ENCODE measurements at regions not wholly inside any gene's neighbourhood (a gene's known extent, or its start where the extent isn't known, plus 50 kb on each side); places are given as distances from the start of the nearest gene placed in this dataset.
"Not testable (repeated sequence)": the region's sequence is repeated elsewhere in the genome, so short reads cannot be mapped to it uniquely, and the experiment has no call there.

DNA sequence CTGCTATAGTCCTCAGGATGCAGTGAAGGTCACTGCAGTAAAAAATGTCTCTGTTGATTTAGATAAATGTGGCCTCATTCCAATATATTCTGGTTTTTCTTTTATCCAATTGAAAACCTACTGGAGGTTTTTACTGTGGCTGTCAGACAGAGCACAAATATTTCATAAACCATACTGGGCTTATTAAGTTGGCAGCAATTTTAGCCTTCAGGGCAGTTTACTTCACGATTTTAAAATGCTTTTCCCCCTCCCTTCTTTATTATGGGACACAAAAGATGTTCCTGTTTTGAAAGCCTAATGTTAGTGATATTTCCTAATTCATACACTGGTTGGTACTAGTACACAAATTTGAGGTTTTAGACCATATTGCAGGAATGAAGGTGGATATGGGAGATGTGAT lies 939.4 kb downstream of the C4orf33 start:
- DNase-seq, result no peak
- intact Hi-C loops (cut with DNase I; ENCODE audit: low total_unique reads), result no loop called here
- H3K4me1 ChIP-seq, result no peaks in the 10 kb centered on the region
- H3K4me3 ChIP-seq, result no peak overlapping the region
- no peaks in the 10 kb centered on the region for H3K36me3 ChIP-seq (ENCODE audit: low read depth, missing control alignments)
- no peaks in the 10 kb centered on the region for H3K9me3 ChIP-seq
- no peak overlapping the region for H3K27ac ChIP-seq
- no peak for TF ChIP-seq POLR2A (IDR thresholded peaks at IDR 0.05)
- TF ChIP-seq, protein P1, sequence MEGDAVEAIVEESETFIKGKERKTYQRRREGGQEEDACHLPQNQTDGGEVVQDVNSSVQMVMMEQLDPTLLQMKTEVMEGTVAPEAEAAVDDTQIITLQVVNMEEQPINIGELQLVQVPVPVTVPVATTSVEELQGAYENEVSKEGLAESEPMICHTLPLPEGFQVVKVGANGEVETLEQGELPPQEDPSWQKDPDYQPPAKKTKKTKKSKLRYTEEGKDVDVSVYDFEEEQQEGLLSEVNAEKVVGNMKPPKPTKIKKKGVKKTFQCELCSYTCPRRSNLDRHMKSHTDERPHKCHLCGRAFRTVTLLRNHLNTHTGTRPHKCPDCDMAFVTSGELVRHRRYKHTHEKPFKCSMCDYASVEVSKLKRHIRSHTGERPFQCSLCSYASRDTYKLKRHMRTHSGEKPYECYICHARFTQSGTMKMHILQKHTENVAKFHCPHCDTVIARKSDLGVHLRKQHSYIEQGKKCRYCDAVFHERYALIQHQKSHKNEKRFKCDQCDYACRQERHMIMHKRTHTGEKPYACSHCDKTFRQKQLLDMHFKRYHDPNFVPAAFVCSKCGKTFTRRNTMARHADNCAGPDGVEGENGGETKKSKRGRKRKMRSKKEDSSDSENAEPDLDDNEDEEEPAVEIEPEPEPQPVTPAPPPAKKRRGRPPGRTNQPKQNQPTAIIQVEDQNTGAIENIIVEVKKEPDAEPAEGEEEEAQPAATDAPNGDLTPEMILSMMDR (IDR thresholded peaks at IDR 0.05), result no peak
- H3K27me3 ChIP-seq, result no peaks in the 10 kb centered on the region
- 21 to 25% methylated on average over 1 of the region's 1 CpG for WGBS, 2 donors

DNA sequence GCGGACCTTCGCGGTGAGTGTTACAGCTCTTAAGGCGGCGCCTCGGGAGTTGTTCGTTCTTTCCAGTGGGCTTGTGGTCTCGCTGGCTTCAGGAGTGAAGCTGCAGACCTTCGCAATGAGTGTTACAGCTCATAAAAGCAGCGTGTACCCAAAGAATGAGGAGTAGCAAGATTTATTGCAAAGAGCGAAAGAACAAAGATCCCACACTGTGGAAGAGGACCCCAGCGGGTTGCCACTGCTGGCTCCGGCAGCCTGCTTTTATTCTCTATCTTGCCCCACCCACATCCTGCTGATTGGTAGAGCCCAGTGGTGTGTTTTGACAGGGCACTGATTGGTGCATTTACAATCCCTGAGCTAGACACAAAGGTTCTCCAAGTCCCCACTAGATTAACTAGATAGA lies 941.9 kb downstream of the C4orf33 start:
- H3K9me3 ChIP-seq; H3K36me3 ChIP-seq (ENCODE audit: low read depth, missing control alignments); H3K27ac ChIP-seq; H3K4me1 ChIP-seq; H3K27me3 ChIP-seq; intact Hi-C loops (cut with DNase I; ENCODE audit: low total_unique reads): not testable (repeated sequence)
- peak; percentile 25 for DNase-seq
- H3K4me3 ChIP-seq, result peak overlapping the region in 1 of 2 donors; percentile 48
- 60 to 83% methylated on average over 13 of the region's 13 CpGs for WGBS, 2 donors

DNA sequence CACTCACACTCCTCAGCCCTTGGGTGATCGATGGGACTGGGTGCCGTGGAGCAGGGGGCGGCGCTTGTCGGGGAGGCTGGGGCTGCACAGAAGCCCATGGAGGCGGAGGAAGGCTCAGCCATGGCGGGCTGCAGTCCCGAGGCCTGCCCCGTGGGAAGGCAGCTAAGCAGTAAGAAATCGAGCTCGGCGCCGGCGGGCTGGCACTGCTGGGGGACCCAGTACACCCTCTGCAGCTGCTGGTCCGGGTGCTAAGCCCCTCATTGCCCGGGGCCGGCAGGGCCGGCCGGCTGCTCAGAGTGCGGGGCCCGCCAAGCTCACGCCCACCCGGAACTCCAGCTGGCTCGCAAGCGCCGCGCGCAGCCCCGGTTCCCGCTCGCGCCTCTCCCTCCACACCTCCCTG lies 942.6 kb downstream of the C4orf33 start:
- H3K27ac ChIP-seq; H3K9me3 ChIP-seq; H3K27me3 ChIP-seq; intact Hi-C loops (cut with DNase I; ENCODE audit: low total_unique reads); H3K4me1 ChIP-seq; H3K36me3 ChIP-seq (ENCODE audit: low read depth, missing control alignments); DNase-seq: not testable (repeated sequence)
- 67% methylated on average over 28 of the region's 32 CpGs; no CpG with 5 or more reads in 1 of the 2 donors for WGBS, 2 donors
- peak overlapping the region in 1 of 2 donors; percentile 48 for H3K4me3 ChIP-seq

DNA sequence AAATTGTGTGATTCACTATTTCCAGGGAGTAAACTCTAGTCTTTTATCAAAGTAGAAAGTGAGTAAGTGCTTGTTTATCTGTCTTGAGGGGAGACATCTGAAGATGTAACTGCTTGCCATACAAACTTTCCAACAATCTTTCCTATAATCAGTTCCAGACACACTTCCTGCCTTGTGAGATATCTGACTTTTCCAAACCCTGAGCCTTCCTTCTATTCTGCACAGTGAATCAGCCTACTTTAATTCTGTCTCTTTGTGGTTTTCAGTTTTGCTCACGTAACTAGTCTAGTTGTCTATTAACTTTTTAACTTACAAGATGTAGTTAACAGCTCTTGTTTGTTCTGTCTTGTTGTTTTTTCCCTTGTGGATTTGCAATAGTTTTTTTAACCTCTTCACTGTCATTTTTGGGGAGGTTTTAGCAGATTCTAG lies 947.8 kb downstream of the C4orf33 start:
- TF ChIP-seq, protein P1 (IDR thresholded peaks at IDR 0.05), result no peak
- no peak for TF ChIP-seq POLR2A (IDR thresholded peaks at IDR 0.05)
- intact Hi-C loops (cut with DNase I; ENCODE audit: low total_unique reads), result no loop called here
- Histone ChIP-seq H3K9me3 (no peaks in the 10 kb centered on the region), H3K4me3 (no peak overlapping the region), H3K27ac (no peak overlapping the region), H3K4me1 (no peaks in the 10 kb centered on the region), H3K36me3 (ENCODE audit: low read depth, missing control alignments) (no peaks in the 10 kb centered on the region), H3K27me3 (no peaks in the 10 kb centered on the region)
- no peak for DNase-seq
- 75 to 97% methylated on average over 1 of the region's 1 CpG for WGBS, 2 donors

DNA sequence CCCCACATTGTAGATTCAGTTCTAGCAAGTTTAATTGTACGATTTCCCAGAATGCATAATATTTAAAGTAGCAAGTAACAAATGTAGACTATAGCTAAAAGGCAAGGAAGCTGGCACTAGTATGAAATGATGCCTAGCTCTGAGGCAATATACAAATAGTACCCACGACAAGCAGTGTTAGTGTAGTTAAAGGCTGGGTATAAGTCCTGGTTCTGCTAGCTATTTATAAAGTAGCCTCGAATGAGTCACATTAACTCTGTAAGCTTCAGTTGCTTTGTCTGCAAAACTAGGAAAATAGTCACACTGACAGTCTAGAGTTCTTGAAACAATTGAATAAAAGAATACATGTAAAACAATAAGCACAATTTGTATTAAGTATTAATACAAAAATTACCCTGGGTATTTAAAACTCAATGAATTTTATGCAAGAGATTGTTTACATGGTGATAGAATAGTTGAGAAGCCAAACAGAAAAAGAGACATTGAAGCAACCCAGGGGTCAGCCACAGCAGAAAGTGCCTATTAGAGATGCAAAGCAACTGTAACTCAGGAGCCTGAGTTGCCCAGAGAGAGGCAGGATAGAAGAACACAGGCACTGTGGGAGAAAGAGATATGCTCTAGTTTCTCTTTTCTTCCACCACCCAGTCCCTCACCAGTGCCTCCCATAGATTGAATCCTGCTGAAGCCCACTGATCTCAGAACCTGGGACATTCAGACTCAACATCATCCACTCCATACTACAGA lies 949.0 kb downstream of the C4orf33 start:
- intact Hi-C loops (cut with DNase I; ENCODE audit: low total_unique reads), result no loop called here
- DNase-seq, result no peak
- Histone ChIP-seq H3K27me3 (no peaks in the 10 kb centered on the region), H3K27ac (no peak overlapping the region), H3K9me3 (no peaks in the 10 kb centered on the region), H3K4me1 (no peaks in the 10 kb centered on the region), H3K4me3 (no peak overlapping the region), H3K36me3 (ENCODE audit: low read depth, missing control alignments) (no peaks in the 10 kb centered on the region)
- WGBS, 2 donors, result 80 to 91% methylated on average over 3 of the region's 3 CpGs
- TF ChIP-seq POLR2A (IDR thresholded peaks at IDR 0.05), result no peak
- TF ChIP-seq, protein P1 (IDR thresholded peaks at IDR 0.05), result no peak

DNA sequence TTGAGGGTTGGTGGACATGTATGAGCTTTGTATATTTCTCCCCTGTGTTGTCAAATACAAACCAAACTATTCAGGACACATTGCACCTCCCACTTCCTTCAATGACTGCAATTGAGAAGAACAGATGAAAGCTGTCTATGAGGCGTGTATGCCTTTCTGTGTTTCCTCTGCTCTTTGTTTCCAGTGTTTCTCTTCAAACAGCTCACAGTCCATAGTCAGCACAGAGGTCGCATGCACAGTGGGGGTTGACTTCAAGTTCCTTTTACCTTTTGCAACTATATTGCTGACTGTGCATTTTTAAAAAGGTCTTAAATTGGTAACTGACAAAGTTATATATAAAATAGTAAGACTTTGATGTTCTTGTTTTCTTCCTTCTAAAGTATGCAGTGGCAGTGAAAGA lies 957.8 kb downstream of the C4orf33 start:
- WGBS, 2 donors, result 61 to 67% methylated on average over 2 of the region's 2 CpGs
- H3K27ac ChIP-seq, result no peak overlapping the region
- no peaks in the 10 kb centered on the region for H3K9me3 ChIP-seq
- TF ChIP-seq, protein P1 (IDR thresholded peaks at IDR 0.05), result no peak
- TF ChIP-seq POLR2A (IDR thresholded peaks at IDR 0.05), result no peak
- H3K36me3 ChIP-seq (ENCODE audit: low read depth, missing control alignments), result no peaks in the 10 kb centered on the region
- DNase-seq, result no peak
- no peaks in the 10 kb centered on the region for H3K4me1 ChIP-seq
- H3K27me3 ChIP-seq, result no peaks in the 10 kb centered on the region
- H3K4me3 ChIP-seq, result no peak overlapping the region
- intact Hi-C loops (cut with DNase I; ENCODE audit: low total_unique reads), result no loop called here

Measured in testis (tissue), 2 donors.